ENCODE measurements at regions not wholly inside any gene's neighbourhood (a gene's known extent, or its start where the extent isn't known, plus 50 kb on each side); places are given as distances from the start of the nearest gene placed in this dataset.

DNA sequence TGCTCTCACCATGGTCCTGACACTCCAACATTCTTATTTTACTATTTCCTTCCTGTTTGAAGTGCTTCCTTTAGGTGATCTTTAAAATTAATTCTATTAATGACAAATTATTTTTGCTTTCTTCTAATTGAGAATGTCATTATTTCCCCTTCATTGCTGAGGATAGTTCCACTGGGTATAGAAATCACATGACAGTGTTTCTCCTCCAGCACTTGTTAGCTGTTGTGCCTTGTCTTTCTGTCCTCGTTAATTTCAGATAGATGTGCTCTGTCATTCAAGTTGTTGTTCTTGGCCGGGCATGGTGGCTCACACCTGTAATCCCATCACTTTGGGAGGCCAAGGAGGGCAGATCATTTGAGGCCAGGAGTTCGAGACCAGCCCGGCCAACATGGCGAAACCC is 321.0 kb upstream of the RAB6C start:
- TF ChIP-seq SPI1 (IDR thresholded peaks at IDR 0.05; ENCODE audit: low read depth, low read length) (no peak), POLR2AphosphoS5 (IDR thresholded peaks at IDR 0.05; ENCODE audit: low read depth, low read length) (no peak), POU2F2 (IDR thresholded peaks at IDR 0.05; ENCODE audit: low read depth, low read length) (no peak), TAF1 (IDR thresholded peaks at IDR 0.05; ENCODE audit: low read depth, low read length) (no peak), POLR2A (IDR thresholded peaks at IDR 0.05; ENCODE audit: low read depth, low read length) (no peak), PAX5 (IDR thresholded peaks at IDR 0.05; ENCODE audit: insufficient read depth, low read length, severe bottlenecking) (no peak)
- FAIRE-seq (no peak), DNase-seq (ENCODE audit: insufficient read length, low spot score) (no peak)

DNA sequence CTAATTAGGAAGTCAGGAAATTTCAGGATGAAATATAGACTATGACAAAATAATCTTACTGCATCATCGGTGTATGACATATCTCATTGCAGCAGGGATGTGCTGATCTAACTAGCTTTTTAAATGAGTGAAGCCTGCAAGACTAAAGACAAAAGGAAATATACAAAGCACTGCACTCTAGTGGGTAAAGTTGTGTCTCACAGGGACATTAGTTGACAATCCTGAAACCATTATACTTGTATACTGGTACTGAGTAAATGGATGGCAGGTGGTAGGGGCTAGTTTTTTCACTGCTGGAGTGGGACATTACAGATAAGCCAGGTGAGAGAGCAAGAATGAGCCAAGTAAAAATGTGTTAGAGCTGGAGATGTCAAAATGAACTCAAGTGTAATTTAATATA is 317.5 kb upstream of the RAB6C start:
- TF ChIP-seq PAX5 (IDR thresholded peaks at IDR 0.05; ENCODE audit: insufficient read depth, low read length, severe bottlenecking), result no peak
- TF ChIP-seq POU2F2 (IDR thresholded peaks at IDR 0.05; ENCODE audit: low read depth, low read length), result no peak
- TF ChIP-seq POLR2AphosphoS5 (IDR thresholded peaks at IDR 0.05; ENCODE audit: low read depth, low read length), result no peak
- no peak for TF ChIP-seq SPI1 (IDR thresholded peaks at IDR 0.05; ENCODE audit: low read depth, low read length)
- no peak for FAIRE-seq
- no peak for DNase-seq (ENCODE audit: insufficient read length, low spot score)

DNA sequence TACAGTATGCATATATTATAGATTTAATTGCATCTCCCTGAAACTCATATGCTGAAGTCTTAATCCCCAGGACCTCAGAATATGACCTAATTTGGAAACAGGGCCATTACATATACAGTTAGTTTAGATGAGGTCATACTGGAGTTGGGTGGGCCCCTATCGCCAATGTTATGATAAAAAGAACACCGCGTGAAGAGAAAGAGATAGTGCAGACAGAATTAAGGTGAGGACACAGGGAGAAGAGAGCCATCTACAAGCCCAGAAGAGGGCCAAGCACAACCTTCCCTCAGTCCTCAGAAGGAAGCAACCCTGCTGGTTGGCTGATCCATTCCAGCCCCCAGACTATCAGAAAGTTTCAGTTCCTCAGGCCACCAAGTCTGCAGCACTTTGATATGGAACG is 311.9 kb upstream of the RAB6C start:
- no peak for TF ChIP-seq PAX5 (IDR thresholded peaks at IDR 0.05; ENCODE audit: insufficient read depth, low read length, severe bottlenecking)
- TF ChIP-seq POU2F2 (IDR thresholded peaks at IDR 0.05; ENCODE audit: low read depth, low read length), result no peak
- TF ChIP-seq TAF1 (IDR thresholded peaks at IDR 0.05; ENCODE audit: low read depth, low read length), result no peak
- peak; percentile 24; the same call in 1 of the 2 replicates for TF ChIP-seq SPI1 (IDR thresholded peaks at IDR 0.05; ENCODE audit: low read depth, low read length)
- no peak for TF ChIP-seq POLR2A (IDR thresholded peaks at IDR 0.05; ENCODE audit: low read depth, low read length)
- TF ChIP-seq POLR2AphosphoS5 (IDR thresholded peaks at IDR 0.05; ENCODE audit: low read depth, low read length), result no peak
- no peak for FAIRE-seq
- DNase-seq (ENCODE audit: insufficient read length, low spot score), result no peak

DNA sequence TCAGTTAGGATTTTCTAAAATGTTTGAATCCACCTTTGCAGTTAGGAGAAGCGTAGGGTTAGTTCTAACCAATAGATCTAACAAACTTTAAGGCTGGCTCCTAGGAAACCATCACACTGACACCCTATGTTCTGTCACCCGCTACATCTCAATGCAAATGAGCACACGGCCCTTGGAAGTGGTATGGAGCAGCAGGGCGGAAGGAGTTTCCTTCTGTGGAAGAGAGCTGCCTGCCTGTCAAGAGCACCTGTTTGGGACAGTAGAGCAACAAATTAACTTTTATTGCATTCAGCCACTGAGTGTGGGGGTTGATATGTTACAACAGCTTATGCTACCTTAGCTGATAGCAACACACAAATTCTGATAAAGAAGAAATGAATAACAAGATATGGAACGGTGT is 306.9 kb upstream of the RAB6C start:
- no peak for DNase-seq (ENCODE audit: insufficient read length, low spot score)
- no peak for TF ChIP-seq PAX5 (IDR thresholded peaks at IDR 0.05; ENCODE audit: insufficient read depth, low read length, severe bottlenecking)
- no peak for TF ChIP-seq POLR2A (IDR thresholded peaks at IDR 0.05; ENCODE audit: low read depth, low read length)
- TF ChIP-seq POU2F2 (IDR thresholded peaks at IDR 0.05; ENCODE audit: low read depth, low read length), result no peak
- no peak for TF ChIP-seq SPI1 (IDR thresholded peaks at IDR 0.05; ENCODE audit: low read depth, low read length)
- no peak for TF ChIP-seq TAF1 (IDR thresholded peaks at IDR 0.05; ENCODE audit: low read depth, low read length)
- TF ChIP-seq POLR2AphosphoS5 (IDR thresholded peaks at IDR 0.05; ENCODE audit: low read depth, low read length), result no peak
- no peak for FAIRE-seq

DNA sequence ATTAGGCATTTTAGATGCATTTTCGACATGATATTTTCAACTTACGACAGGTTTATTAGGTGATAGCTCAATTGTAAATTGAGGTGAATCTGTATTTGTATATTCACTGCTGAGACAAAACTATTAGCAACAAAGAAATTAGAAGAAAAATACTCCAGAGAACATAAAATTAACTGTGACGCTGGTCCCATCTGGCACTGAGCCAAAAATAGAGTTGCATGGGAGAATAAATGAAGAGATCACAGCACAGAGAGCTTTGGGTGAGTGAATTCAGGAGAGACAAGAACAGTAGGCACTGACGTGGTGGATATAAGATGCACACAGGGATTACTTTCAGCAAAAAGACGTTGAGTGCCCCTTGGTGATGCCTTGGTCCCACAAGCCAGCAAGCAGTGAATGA is 306.2 kb upstream of the RAB6C start:
- FAIRE-seq (no peak), DNase-seq (ENCODE audit: insufficient read length, low spot score) (no peak)
- TF ChIP-seq POLR2A (IDR thresholded peaks at IDR 0.05; ENCODE audit: low read depth, low read length) (no peak), SPI1 (IDR thresholded peaks at IDR 0.05; ENCODE audit: low read depth, low read length) (no peak), PAX5 (IDR thresholded peaks at IDR 0.05; ENCODE audit: insufficient read depth, low read length, severe bottlenecking) (no peak), POU2F2 (IDR thresholded peaks at IDR 0.05; ENCODE audit: low read depth, low read length) (no peak), POLR2AphosphoS5 (IDR thresholded peaks at IDR 0.05; ENCODE audit: low read depth, low read length) (no peak), TAF1 (IDR thresholded peaks at IDR 0.05; ENCODE audit: low read depth, low read length) (no peak)

DNA sequence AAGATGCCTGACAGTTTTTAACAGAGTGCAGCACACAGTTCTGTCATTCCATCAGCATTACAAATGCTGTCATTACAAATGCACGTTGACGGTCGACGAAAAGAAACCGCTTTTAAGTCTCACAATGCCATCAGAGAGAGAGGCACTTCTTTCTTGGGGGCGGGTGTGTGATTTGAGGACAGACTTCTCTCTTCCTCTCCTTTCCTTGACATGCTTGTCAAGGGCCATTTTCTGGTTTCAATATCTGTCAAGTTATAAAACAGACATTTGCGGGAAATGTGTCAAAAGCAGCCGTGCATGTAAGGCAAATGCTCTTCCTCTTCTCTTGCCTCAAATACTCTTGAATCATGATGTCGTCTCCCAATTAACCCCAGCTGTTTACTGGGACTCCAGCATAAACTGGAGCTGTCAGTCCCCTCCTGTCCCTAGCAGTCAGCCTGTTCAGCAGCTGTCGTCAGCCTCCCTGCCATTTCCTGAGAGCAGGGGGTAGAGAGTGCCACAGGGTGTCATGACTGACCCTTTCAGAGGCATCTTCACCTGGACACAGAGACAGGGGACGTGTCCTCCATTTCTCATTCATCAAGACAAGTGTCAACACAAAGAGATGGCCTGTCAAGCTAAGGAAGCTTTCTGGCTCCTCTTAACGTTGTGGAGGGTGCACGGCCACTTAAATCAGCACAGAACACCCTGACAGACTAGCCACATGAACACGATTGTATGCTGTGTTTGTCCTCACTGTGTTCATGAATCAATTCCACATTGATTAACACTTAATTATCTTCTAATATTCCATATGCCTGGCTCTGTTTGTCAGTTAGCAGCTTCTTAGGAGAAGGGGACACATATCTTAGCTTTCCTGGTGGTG is 305.4 kb upstream of the RAB6C start:
- no peak for TF ChIP-seq PAX5 (IDR thresholded peaks at IDR 0.05; ENCODE audit: insufficient read depth, low read length, severe bottlenecking)
- TF ChIP-seq TAF1 (IDR thresholded peaks at IDR 0.05; ENCODE audit: low read depth, low read length), result no peak
- DNase-seq (ENCODE audit: insufficient read length, low spot score), result no peak
- FAIRE-seq, result no peak

DNA sequence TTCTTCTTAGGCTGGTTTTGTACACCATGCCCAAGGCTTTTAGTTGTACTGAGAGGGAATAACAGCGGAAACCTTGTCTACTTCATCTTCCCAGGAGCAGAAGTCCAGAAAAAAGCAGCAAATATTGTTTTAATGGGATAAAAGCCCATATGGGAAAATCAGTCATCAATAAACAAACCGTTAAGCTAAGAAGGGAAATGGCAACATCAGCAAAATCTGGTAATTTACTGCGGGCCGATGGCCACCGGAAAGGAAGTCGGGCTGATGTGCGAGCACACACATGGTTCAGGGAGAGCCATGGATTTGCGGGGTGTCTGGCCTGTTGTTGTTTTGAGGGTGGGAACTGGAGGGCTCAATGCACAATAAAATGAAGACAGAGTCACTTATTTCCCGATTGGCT is 300.7 kb upstream of the RAB6C start:
- FAIRE-seq (no peak), DNase-seq (ENCODE audit: insufficient read length, low spot score) (no peak)
- no peak for TF ChIP-seq POLR2AphosphoS5 (IDR thresholded peaks at IDR 0.05; ENCODE audit: low read depth, low read length)
- TF ChIP-seq POLR2A (IDR thresholded peaks at IDR 0.05; ENCODE audit: low read depth, low read length), result no peak
- no peak for TF ChIP-seq SPI1 (IDR thresholded peaks at IDR 0.05; ENCODE audit: low read depth, low read length)
- TF ChIP-seq TAF1 (IDR thresholded peaks at IDR 0.05; ENCODE audit: low read depth, low read length), result no peak
- no peak for TF ChIP-seq PAX5 (IDR thresholded peaks at IDR 0.05; ENCODE audit: insufficient read depth, low read length, severe bottlenecking)
- TF ChIP-seq POU2F2 (IDR thresholded peaks at IDR 0.05; ENCODE audit: low read depth, low read length), result no peak

DNA sequence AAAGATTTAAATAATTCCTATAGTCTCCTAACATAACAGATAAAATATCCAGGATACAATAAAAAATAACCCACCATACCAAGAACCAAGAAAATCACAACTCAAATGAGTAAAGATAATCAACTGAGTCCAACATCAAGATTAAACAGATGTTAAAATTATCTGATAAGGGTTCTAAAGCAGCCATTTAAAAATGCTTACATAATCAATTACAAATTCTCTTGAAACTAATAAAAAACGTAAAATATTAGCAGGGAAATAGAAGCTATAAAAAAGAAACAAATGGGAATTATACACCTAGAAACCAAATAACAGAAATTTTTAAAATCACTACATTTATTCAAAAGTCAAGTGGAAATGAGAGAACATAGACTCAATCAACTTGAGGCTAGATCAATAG is 297.7 kb upstream of the RAB6C start:
- FAIRE-seq (no peak), DNase-seq (ENCODE audit: insufficient read length, low spot score) (no peak)
- no peak for TF ChIP-seq POU2F2 (IDR thresholded peaks at IDR 0.05; ENCODE audit: low read depth, low read length)
- no peak for TF ChIP-seq PAX5 (IDR thresholded peaks at IDR 0.05; ENCODE audit: insufficient read depth, low read length, severe bottlenecking)
- TF ChIP-seq TAF1 (IDR thresholded peaks at IDR 0.05; ENCODE audit: low read depth, low read length), result no peak
- TF ChIP-seq POLR2A (IDR thresholded peaks at IDR 0.05; ENCODE audit: low read depth, low read length), result no peak
- no peak for TF ChIP-seq POLR2AphosphoS5 (IDR thresholded peaks at IDR 0.05; ENCODE audit: low read depth, low read length)
- no peak for TF ChIP-seq SPI1 (IDR thresholded peaks at IDR 0.05; ENCODE audit: low read depth, low read length)

DNA sequence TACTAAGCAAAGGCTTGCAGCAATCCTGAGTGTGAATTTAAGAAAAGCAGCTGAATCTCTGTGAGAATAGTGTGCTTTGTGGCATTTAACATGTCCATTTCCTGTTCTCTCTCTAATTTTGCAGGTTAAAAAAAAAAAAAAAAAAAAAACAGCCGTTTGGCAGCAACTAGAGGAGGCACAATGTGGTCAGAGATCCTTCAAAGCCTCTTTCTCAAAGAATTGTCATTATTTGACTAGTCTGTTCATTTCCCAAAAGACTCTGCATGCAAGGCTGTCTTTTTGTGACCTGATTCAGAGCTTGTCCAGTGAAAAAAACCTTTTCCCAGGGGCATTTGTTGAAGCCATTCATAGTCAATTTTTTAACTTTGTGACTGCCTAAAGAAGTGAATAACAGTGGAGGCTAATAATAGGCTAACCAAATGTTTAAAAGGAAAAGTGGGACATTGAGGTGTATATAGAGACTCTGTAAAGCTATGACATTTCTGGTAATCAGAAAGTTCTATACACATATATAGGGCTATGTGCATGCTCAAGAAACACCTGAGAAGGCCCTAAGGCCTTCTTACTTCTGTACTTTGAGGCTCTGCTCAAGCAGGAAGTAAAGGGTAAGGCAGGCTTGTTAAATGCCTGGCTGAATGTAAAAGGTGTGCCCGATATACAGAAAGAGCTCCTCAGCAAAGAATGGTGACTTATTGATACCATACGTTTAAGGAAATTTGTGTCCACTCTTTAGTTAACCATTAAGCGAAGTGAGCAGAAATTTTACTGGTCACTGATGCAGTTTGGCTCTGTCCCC is 289.6 kb upstream of the RAB6C start:
- TF ChIP-seq SPI1 (IDR thresholded peaks at IDR 0.05; ENCODE audit: low read depth, low read length), result no peak
- TF ChIP-seq POLR2A (IDR thresholded peaks at IDR 0.05; ENCODE audit: low read depth, low read length), result no peak
- TF ChIP-seq PAX5 (IDR thresholded peaks at IDR 0.05; ENCODE audit: insufficient read depth, low read length, severe bottlenecking), result no peak
- TF ChIP-seq POLR2AphosphoS5 (IDR thresholded peaks at IDR 0.05; ENCODE audit: low read depth, low read length), result no peak
- no peak for TF ChIP-seq TAF1 (IDR thresholded peaks at IDR 0.05; ENCODE audit: low read depth, low read length)
- no peak for TF ChIP-seq POU2F2 (IDR thresholded peaks at IDR 0.05; ENCODE audit: low read depth, low read length)
- FAIRE-seq (no peak), DNase-seq (ENCODE audit: insufficient read length, low spot score) (no peak)
